Vagina (tissue), 2 donors: ENCODE measurements at regions not wholly inside any gene's neighbourhood (a gene's known extent, or its start where the extent isn't known, plus 50 kb on each side); places are given as distances from the start of the nearest gene placed in this dataset.

Experiments
- DNase-seq, 2 donors: peaks; one replicate each; pipeline ENCODE4 v3.0.0-alpha.2; 2017; ENCODE audit errors: extremely low spot score in 2 of 2
- H3K27ac ChIP-seq: fragments of 200-600 bp; sonication (generic); one replicate; pipeline ENCODE4 v1.5.1; 2019
- H3K27me3 ChIP-seq: fragments of 200-600 bp; sonication (generic); one replicate; pipeline ENCODE4 v1.5.1; 2019
- H3K36me3 ChIP-seq, 2 donors: fragments of 200-600 bp; sonication (generic); one replicate each; pipeline ENCODE4 v1.5.1; 2017 to 2019
- H3K4me1 ChIP-seq: fragments of 200-600 bp; sonication (generic); one replicate; pipeline ENCODE4 v1.5.1; 2019
- H3K4me3 ChIP-seq, 2 donors: fragments of 200-600 bp; sonication (generic); 1 replicate in 1 of 2; 2 replicates in 1 of 2; pipeline ENCODE4 v1.5.1; 2016 to 2019
- H3K9me3 ChIP-seq: fragments of 200-600 bp; sonication (generic); one replicate; pipeline ENCODE4 v1.5.1; 2019
- CTCF ChIP-seq, 3 experiments: fragments of 450-650 bp in 2 of 3; fragments of 200-600 bp in 1 of 3; sonication (generic) in 1 of 3; IDR thresholded peaks; one replicate each; pipeline ENCODE4 v1.5.1; 2017 to 2019; ENCODE audit warnings: antibody characterized with exemption in 3 of 3, mild to moderate bottlenecking in 2 of 3, moderate library complexity in 2 of 3
- POLR2A ChIP-seq, 2 donors: fragments of 450-650 bp; IDR thresholded peaks; one replicate each; pipeline ENCODE4 v1.6.1; 2017; ENCODE audit warnings: antibody characterized with exemption in 2 of 2, mild to moderate bottlenecking in 2 of 2, moderate library complexity in 2 of 2
- POLR2AphosphoS5 ChIP-seq, 2 donors: sonication (generic); formaldehyde crosslinking; IDR thresholded peaks; one replicate each; pipeline ENCODE4 v1.9.0; 2017; ENCODE audit warnings: antibody characterized with exemption in 2 of 2, mild to moderate bottlenecking in 2 of 2, low read depth in 1 of 2; ENCODE audit not compliant: insufficient read depth in 1 of 2
- intact Hi-C: fragments of 100-400 bp; cut with DNase I; formaldehyde crosslinking; loops from one replicate; pipeline ENCODE4 v1.15.1; 2023

DNA sequence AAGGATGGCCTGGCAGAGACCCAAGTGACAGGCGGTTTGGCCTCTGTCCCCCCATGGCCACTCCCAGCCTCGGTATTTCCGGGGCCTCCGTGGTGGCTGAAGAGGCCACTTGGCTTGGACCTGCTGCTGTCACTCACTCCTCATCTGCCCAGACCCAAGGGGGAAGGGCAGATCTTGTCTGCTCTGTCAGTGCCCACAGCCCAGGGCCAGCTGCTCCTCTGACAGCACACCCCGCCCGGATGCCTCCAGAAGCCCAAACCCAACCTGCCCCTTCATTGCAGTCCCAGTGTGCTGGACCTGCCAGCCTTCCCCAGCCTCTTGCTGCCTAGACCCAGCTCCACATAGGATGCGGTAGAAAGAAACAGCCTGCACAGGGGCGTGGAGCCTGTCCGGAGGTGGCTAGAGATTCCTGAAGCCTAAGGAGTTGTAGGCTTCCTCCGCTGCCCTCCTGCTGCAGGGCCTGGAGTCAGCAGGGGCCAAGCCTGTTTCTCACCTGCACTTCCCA, 52.0 kb downstream of the MAGEF1 start:
- Histone ChIP-seq H3K27me3 (no peaks in the 10 kb centered on the region), H3K4me1 (no peaks in the 10 kb centered on the region), H3K4me3 (no peak overlapping the region), H3K36me3 (no peaks in the 10 kb centered on the region), H3K27ac (no peak overlapping the region), H3K9me3 (no peaks in the 10 kb centered on the region)
- no peak for DNase-seq
- intact Hi-C loops, result no loop called here
- TF ChIP-seq POLR2AphosphoS5 (IDR thresholded peaks at IDR 0.05; ENCODE audit: insufficient read depth in 1 of 2, low read depth in 1 of 2) (no peak), POLR2A (IDR thresholded peaks at IDR 0.05) (no peak), CTCF (IDR thresholded peaks at IDR 0.05) (no peak)

DNA sequence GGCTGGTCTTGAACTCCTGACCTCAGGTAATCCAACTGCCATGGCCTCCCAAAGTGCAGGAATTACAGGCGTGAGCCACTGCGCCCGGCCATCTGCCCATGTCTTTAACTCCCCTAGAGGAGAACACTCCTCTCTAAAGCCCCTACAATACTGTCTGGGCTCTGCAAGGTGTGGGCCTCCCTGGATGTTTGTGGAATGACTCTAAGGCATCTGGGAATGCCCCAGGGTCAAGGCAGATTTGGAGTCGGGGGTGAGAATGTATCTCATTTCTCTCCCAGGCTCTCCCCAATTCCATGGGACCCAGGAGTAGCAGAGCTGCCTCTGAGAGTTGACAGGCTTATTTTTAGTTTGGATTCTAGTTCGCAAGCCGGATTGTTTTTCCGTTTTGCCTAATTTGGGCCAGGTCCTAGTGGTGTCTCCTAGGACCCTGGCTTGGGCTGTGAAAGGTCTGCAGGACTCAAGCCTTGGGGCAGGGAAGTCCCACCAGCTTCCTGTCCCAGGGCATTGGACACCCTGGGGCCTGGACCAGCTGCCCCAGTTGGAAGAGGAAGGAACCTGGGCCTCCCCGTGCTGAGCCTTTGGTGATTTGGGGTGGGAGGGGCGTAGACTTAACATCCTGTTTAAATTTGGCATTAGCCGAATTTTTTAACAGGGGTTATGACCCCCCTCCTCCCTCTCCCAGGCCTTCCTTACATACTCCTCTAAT, 53.5 kb downstream of the MAGEF1 start:
- Histone ChIP-seq H3K9me3 (no peaks in the 10 kb centered on the region), H3K4me3 (no peak overlapping the region), H3K27me3 (no peaks in the 10 kb centered on the region), H3K4me1 (no peaks in the 10 kb centered on the region), H3K36me3 (no peaks in the 10 kb centered on the region), H3K27ac (no peak overlapping the region)
- DNase-seq, result no peak
- intact Hi-C loops, result no loop called here
- TF ChIP-seq POLR2AphosphoS5 (IDR thresholded peaks at IDR 0.05; ENCODE audit: insufficient read depth in 1 of 2, low read depth in 1 of 2), result no peak
- TF ChIP-seq CTCF (IDR thresholded peaks at IDR 0.05), result no peak
- TF ChIP-seq POLR2A (IDR thresholded peaks at IDR 0.05), result no peak

DNA sequence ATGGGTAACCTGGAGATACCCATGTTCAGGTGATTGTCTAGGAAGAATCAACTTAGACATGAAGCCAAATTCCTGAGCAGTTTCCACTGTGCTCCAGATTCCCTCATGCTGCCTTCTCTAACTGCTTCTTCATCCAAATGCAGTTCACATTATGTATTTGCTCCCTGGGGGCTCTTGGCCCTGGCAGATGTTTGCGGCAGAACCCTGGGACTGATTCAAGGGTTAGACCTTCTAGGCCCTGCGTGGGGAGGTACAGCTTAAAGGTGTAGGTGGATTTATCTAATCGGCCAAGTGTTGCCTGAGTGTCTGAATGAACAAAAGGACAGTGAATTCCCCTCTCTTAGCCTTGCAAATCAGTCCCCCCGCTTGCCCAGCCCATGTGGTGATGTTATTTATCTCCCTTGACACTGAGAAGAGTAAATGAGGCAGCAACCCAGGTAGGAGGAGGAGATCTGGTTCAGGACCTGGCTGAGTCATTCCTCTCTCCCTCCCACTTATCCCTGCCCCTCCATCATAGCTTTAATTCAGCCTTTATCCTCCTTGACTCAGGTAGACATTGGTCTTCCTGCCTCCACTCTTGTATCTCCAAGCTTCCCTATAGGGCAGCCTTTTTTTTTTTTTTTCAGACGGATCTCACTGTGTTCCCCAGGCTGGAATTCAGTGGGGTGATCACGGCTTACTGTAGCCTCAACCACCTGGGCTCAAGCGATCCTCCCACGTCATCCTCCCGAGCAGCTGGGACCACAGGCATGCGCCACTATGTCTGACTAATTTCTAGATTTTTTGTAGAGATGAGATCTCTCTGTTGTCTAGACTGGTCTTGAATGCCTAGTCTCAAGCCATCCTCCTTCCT, 54.8 kb downstream of the MAGEF1 start:
- no peak for TF ChIP-seq CTCF (IDR thresholded peaks at IDR 0.05)
- TF ChIP-seq POLR2AphosphoS5 (IDR thresholded peaks at IDR 0.05; ENCODE audit: insufficient read depth in 1 of 2, low read depth in 1 of 2), result no peak
- TF ChIP-seq POLR2A (IDR thresholded peaks at IDR 0.05), result no peak
- no peak overlapping the region for H3K27ac ChIP-seq
- intact Hi-C loops, result no loop called here

DNA sequence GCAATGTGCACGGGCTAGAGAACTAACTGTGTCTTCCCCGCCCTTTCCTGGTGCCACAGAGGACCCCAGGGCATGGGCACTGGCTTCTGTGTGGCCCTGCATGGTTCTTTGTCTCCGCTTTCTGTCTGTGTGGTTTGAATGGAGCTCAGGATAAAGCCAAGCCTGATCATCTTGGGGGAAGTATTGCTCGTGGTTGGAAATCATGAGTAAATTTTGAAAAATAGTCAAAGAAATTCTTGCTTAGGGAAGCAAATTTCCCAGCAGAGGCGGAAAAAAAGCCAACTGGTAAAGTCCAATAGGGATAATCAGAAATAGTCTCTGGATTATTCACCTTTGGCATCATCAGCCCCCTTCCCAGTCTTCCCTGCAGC, 55.4 kb downstream of the MAGEF1 start:
- H3K36me3 ChIP-seq, result no peaks in the 10 kb centered on the region
- H3K27ac ChIP-seq, result no peak overlapping the region
- H3K27me3 ChIP-seq, result no peaks in the 10 kb centered on the region
- no peak overlapping the region for H3K4me3 ChIP-seq
- intact Hi-C loops, result no loop called here
- DNase-seq, result no peak
- H3K4me1 ChIP-seq, result peaks cover 4% of the 10 kb centered on the region
- no peak for TF ChIP-seq POLR2AphosphoS5 (IDR thresholded peaks at IDR 0.05; ENCODE audit: insufficient read depth in 1 of 2, low read depth in 1 of 2)
- TF ChIP-seq POLR2A (IDR thresholded peaks at IDR 0.05), result no peak
- no peak for TF ChIP-seq CTCF (IDR thresholded peaks at IDR 0.05)
- no peaks in the 10 kb centered on the region for H3K9me3 ChIP-seq

More for the DNA sequence above, 54.8 kb downstream of the MAGEF1 start:
- Histone ChIP-seq H3K27me3 (no peaks in the 10 kb centered on the region), H3K4me3 (no peak overlapping the region), H3K36me3 (no peaks in the 10 kb centered on the region), H3K9me3 (no peaks in the 10 kb centered on the region), H3K4me1 (no peaks in the 10 kb centered on the region)
- DNase-seq, result no peak
